Posterior vena cava (tissue), 2 donors: ENCODE measurements at regions not wholly inside any gene's neighbourhood (a gene's known extent, or its start where the extent isn't known, plus 50 kb on each side); places are given as distances from the start of the nearest gene placed in this dataset.

ENCODE experiments used
- DNase-seq: peaks from one replicate; pipeline ENCODE4 v3.0.0-alpha.2; 2020; ENCODE audit warnings: low spot score
- intact Hi-C, 2 donors: fragments of 100-400 bp; cut with DNase I; formaldehyde crosslinking; loops; one replicate each; pipeline versions ENCODE4 v1.14.1 to v1.14.2; 2022 to 2023
- donor health status: DM: yes; HTN: yes; CAD: no.
- donor health status: DM: yes; HTN: yes; CAD: no.

DNA sequence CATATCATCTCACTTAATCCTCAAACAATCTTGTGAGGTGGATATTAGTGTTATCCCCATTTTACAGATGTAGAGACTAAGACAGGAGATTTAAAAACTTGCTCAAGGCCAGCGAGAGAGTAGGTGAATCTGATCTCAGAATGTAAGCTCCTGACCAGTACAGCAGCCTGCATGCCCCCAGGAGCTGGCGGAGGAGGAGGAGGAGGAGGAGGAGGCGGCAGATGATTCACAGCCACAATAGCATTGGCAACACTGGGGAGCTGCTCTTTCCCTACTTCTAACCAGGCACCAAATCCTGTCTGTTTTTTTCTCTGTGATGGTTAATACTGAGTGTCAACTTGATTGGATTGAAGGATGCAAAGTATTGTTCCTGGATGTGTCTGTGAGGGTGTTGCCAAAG lies 243.2 kb downstream of the ATG4C start:
- intact Hi-C loops, result no loop called here

DNA sequence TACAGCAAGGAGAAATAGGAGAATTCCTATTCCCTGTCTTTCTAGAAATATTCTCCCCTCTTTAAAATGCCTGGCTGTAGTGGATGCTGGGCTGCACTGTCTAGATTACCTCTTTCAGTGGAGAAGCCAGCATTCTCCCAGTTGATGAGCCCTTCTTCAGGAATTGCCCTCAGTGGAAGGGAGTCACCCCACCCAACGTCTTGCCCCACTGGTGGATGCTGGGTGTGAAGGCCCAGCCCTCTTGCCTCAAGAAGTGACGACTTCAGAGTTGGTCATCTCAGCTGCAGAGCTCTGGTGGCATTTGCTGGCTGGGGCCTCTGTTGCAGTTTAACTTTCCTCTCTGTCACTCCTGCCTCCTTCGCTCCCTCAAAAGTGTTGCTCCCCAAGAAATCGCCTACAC lies 248.2 kb downstream of the ATG4C start:
- intact Hi-C loops, result no loop called here
- no peak for DNase-seq

More for the DNA sequence above, 243.2 kb downstream of the ATG4C start:
- DNase-seq, result no peak

DNA sequence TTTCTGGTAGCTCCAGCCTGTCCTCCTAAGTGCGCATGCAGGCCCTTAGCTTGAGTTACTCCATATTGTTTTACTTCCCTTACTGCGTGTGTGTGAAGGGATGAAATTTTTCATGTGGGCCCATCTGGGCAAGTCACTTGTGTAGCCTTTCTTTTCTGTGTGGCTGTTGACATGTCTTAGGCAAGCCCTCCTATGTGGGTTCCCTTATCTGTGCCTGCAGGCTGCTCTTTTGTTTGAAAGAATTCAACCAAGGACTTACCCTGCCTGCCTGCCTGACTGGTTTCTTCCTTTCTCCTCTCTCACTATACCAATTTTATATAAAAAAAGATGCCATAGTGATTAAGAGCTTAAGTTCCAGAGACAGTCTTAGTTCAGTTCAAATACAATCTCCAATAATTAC lies 249.3 kb downstream of the ATG4C start:
- DNase-seq, result no peak
- intact Hi-C loops, result no loop called here

DNA sequence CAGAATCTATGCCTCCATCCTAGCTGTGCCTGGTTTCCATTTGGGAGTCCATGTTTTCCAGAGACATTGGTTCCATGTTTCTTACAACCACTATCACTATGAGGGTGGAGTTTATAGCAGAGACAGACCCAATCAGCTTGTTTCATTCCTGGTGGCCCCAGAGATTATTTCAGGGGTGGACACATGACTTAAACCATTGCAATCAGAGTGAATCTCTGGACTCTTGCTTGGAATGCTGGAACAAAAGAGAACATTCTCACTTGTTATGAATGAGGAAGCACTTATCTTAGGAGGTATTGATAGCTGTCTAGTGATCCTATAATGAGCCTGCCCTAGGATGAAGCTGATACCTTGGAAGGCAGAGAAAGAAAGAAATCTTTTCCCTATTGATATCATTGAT lies 250.3 kb downstream of the ATG4C start:
- DNase-seq, result no peak
- intact Hi-C loops, result no loop called here

DNA sequence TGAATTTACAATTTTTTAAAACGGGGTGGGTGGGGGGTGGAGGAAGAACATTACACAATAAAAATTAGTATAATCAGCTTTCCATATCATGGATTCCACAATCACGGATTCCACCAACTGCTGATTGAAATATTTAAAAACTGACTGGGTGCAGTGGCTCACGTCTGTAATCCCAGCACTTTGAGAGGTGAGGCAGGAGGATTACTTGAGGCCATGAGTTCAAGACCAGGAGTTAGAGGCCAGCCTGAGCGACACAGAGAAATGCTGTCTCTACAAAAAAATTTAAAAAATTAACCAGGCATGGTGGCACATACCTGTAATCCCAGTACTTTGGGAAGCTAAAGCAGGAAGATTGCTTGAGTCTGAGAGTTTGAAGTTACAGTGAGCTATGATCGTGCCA lies 254.7 kb downstream of the ATG4C start:
- intact Hi-C loops, result no loop called here
- no peak for DNase-seq

DNA sequence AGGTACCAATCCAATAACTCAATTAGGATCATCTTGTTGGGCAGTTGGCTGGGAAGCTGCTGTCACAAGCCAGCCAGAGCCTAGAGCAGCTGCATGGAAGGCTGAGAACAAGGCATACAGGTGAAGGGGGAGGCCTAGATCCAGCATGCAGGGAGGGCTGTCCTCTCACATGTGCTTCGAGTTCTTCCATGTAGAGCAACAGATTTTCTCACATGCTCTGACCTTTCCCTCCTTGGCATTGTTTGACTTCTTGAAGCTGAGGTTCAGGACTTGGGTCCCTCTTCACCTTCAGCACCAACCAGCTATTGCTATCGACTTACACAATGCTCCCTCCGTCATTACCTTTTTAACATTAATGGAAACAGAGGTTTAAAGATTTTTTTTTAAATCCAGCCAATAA lies 257.7 kb downstream of the ATG4C start:
- no peak for DNase-seq
- intact Hi-C loops, result no loop called here

DNA sequence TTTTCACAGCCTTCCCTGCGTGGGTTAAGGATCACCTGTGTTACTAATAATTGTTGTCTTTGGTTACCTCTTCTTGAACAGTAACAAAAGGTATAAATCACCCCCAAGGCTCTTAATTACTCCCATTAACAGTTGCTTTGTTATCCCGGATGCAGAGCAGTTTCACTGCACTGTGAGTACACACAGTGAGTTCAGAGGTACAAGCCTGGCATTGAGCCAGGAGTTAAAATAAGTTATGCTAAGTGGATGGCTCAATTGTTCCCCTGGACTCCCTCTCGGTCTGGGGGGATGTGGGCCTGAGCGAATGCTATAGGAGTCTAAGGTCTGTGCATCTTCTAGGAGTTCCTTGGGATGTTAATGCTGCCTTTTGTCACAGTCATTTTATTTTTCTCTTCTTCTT lies 258.3 kb downstream of the ATG4C start:
- DNase-seq, result no peak
- intact Hi-C loops, result no loop called here

DNA sequence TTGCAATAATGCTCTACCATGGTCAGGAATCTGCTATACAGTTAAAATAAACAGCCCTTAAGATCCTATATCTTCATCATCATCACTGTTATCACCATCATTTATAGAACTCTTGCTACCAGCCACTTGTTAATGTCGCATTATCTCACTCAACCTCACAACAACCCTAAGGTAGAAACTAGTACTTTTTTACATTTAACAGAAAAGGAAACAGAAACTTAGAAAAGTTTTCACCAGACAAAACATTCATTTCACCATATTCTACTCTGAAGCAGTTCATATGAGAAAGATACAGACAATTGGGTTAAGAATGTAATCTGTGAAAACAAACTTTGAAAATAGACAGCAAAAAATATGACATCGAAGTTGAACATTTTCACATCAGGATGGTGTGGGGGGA lies 262.6 kb downstream of the ATG4C start:
- no peak for DNase-seq
- intact Hi-C loops, result no loop called here

DNA sequence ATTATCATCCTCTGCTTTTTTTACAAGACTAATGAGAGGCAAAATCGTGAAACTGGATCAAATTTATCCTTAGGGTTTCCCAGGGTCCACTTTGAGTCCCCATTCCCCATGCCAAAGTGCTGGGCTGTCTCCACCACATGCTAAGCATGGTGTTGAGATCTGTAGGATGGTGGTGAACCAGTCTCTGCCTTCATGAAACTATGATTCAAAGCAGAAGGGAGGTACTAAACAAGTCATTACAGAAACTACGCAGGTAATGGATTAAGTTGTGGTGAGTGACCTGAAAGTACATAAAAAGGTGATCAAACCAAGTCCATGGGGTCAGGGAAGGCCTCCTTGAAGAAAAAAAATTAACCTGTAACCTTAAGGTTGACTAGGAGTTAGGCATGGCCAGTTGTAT lies 265.2 kb downstream of the ATG4C start:
- intact Hi-C loops, result no loop called here
- DNase-seq, result no peak

DNA sequence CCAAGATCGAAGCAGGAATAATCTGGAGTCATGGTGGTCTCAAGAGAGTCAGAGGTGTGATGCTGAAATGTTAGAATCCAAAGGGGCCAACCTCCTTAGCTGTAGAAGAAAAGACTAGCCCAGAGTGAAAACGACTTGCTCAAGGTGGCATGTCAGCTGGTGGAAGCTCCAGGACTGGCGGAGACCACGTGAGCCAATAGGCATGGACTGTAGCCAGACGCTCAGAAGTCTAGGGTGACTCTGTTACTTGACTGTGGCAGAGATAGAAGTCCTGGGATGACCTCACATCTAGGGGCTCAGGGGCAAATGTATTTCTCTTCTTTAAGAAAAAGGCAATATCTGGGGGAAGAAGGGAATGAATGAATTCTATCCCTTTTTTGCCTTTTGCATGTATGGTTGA lies 267.4 kb downstream of the ATG4C start:
- intact Hi-C loops, result no loop called here
- no peak for DNase-seq

DNA sequence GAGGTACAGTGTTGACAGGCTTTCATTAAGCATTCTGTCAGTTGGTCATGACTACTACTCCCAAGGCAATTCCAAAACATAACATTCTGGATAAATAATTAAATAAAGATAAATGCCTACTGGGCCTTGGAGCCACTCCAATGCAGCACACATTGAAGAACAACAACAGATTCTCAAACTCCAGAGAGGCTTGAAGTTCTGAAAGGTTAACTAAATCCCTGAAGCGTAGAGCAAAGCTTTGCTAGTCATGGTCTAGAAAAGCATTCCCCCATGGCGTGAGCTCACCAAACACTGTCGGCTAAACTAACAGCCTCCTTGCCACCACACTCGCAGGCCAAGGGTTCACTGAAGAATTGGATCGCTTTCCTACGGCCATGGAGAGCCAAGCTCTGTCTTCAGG lies 268.0 kb downstream of the ATG4C start:
- DNase-seq, result no peak
- intact Hi-C loops, result no loop called here

DNA sequence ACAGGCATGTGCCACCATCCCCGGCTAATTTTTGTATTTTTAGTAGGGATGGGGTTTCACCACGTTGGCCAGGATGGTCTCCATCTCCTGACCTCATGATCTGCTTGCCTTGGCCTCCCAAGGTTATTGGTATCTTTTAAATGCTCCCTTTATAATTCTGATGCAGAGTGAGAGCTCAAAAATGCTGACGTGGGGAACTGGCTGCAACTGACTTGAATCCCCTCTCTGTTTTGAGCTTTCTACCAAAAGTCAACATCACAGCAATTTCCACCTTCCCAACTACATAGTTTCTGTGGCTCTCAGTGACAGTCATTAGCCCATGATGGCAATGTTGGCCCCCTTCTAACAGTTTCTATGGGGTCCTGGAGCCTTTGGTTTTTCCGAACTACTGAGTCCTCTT lies 268.2 kb upstream of the FOXD3 start:
- intact Hi-C loops, result no loop called here
- no peak for DNase-seq

DNA sequence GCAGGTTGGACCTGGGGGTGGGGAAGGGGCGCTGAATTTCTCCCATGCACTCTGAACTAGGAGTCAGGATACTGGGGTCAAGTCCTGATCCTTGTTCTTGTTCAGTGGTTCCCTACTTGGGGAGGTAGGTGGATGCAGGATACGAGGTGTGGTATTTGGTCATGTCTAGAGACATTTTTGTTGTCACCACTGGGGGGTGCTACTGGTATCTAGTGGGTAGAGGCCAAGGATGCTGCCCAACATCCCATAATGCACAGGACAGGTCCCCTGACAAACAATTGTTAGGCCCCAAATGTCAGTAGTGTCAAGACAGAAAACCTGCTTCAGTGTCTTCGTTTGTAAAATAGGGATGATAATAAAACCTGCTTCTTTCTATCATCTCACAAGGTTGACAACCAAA lies 259.0 kb upstream of the FOXD3 start:
- intact Hi-C loops, result no loop called here
- no peak for DNase-seq

DNA sequence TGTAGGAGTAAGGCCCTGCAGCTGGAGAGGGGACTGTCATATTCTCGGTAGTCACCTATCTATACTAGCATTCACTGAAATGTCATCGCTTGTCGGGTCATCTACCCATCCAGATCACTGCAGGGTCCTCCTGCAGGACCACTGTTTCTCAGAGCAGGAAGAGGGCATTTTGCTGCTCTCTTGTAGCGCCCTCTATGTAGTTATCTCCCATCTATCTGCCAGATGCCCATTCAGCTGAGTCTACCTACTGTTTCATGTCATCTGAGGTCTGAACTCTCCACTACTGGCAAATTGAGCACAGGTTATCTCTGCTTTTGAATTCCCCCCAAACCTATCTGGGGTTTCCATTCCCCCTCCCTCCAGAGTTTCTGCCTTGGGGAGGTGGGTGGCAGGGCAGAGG lies 258.2 kb upstream of the FOXD3 start:
- no peak for DNase-seq
- intact Hi-C loops, result no loop called here

DNA sequence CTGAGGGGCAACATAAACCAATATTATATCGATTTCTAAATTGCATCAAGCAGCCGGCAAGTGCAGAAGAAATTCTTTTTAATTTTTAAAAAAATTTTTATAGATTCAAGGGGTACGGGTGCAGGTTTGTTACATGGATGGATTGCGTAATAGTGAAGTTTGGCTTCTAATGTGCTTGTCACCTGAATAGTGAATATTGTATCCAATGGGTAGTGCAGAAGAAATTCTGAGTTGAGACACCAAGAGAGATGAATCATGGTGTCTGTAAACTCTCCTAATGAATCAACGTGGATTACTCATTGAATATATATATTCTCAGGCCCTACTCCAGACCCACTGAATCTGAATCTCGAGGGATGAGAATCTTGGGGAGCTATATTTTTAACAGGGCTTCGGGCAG lies 253.7 kb upstream of the FOXD3 start:
- no peak for DNase-seq
- intact Hi-C loops, result no loop called here

DNA sequence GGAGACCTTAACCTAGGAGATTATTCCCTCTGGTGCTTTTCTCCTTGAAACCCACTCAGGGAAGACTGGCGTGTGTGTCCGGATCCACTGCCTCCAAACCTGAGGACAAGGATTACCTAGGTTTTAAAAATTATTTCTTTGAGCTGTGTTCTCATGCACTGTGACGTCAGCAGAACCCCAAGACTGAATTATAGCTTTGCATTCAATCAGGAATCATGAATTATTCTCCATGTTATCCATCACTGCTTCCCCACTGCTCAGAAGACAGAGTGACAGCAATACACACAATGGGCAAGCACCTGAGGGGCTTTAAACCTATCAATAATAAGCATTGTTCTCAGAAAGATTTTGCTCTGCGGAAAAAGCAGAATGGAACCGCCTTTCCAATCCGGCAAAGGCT lies 253.2 kb upstream of the FOXD3 start:
- no peak for DNase-seq
- intact Hi-C loops, result no loop called here

DNA sequence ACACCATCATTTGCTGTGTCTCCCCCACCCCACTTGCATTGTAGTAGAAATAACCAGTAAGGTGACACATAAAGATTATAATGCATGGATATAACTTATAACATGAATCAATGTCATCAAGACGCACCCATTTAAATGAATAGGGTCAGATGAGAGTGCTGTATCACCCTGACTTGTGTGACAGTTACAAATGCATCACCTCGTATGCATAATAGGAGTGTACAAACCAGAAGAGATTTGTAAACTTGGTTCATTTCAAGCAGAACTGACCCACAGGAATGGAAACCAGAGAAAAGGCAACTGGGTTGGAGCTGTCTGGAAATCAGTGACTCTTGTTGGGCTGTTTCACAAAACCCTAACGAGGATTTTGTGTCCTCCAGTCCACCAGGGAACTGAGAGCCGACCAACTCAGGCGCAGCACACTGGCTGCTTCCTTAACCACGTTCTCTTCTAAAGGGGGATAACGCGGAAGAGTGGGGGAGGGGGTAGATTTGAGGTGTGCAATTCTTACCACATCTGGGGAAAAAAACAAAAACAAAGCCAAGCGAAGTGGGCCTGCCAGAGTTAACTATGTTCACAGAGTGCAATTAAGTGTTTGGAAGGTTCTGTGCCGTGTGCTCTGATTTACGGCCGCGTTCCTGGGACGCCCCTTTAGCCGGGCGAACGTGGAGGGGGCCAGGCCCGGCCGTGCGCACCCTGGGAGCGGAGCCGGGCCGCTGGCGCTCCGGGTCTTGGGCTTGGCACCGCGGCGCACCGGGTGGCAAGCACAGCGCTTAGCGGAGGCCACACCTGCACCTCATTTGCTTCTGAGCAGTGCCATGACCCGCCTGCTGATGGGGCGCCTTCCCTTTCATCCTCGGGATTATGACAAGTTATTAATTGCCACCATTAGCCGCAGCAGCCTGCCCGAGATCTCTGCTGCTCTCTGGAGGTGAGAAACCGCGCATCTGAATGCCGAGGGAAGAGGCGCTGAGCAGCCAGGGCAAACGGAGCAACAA lies 248.8 kb upstream of the FOXD3 start:
- DNase-seq, result no peak
- intact Hi-C loops, result no loop called here

DNA sequence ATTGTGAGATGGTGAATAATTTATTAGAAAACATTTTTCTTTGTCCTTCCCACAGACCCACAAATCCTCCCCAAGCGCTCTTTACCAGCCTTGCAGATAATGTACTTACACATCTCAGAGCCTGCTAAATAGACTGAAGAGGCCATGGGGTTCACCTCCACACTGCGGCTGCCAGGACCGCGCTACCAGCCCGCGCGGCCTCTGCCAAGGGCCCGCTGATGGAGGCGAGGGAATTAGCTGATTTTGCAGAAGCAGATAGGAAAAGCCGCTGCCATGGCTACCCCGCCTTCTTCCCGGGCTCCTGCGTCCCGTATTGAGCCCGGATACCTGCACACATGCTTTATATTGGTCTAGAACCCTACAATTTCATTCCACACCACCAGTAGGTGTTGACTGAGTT lies 248.0 kb upstream of the FOXD3 start:
- intact Hi-C loops, result no loop called here

DNA sequence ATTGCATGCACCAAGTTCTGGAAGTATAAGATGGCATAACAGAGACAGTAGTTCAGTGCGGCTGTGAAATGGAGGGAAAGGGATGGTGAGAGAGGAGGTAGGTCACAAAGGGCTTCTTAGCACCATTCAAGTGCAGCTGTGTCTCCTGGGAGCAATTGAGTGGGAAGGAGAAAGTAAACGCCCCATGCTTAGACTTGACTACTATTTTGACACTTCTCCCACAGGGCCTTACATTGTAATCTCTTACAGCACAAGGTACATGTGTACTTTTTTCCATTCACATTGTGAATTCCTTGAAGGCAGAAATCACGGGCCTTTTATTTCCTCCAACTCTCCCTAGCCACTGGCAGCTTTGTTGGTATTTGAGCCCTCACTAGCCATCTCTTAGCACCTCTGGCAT lies 239.6 kb upstream of the FOXD3 start:
- intact Hi-C loops, result no loop called here
- no peak for DNase-seq

More for the DNA sequence above, 248.0 kb upstream of the FOXD3 start:
- DNase-seq, result no peak

DNA sequence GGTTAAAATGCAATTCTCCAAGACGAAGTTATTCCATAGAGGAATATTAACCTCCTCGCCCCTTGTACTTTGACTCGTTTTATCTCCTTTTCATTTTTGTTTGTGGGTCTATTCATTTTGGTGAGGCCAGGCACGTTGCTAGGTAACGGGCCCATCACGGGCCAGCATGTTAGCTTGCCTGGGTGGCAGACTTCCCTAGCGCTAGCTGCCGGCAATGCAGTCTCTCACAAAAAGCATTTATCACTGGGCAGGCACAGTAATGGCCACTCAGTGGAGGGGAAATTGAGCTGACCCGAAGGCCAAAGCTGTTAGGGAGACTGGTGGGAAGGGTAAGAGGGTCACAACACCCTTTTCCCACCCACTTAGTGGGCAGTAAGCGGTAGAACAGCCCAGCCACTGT lies 234.4 kb upstream of the FOXD3 start:
- intact Hi-C loops, result no loop called here
- DNase-seq, result no peak

DNA sequence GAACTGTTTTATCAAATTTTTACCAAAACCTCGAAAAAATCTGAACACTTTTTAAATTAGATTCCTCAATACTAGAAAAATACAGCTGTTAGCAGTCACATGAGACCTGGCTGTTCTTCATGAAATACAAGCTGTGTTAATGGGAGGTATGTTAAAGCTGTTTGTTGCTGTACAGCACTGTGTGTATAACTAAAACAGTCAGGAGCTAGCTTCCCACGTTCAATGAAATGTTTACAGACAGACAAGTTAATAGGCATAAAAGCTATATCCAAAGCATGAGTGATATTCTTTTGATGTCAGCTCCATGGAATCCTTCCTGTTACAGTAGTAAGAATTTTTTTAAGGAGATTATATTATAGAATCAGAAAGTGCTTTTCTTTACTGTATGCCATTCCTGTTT lies 223.2 kb upstream of the FOXD3 start:
- no peak for DNase-seq
- intact Hi-C loops, result no loop called here

DNA sequence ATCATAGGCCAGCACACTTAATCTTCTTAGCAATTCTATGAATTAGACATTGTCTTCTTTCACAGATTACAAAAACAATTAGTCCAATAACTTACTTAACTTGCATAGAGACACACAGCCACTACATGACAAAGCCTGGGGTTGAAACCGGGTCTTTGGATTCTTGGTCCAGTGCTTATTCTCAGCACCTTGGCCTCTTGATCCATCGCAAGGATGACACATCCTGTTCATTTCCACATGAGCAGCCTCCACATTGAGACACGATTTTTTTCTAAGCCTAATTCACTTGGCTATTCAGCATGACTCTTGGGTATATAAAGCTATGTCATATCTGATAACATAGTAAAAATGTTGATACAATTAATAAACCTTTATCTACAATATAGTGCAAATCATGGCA lies 221.0 kb upstream of the FOXD3 start:
- DNase-seq, result no peak
- intact Hi-C loops, result no loop called here
